ENCODE measurements at regions not wholly inside any gene's neighbourhood (a gene's known extent, or its start where the extent isn't known, plus 50 kb on each side); places are given as distances from the start of the nearest gene placed in this dataset.

- no peaks in the 10 kb centered on the region for H3K9me2 ChIP-seq (ENCODE audit: low read depth, low read length)
- no peaks in the 10 kb centered on the region for H3K36me3 ChIP-seq (ENCODE audit: insufficient read depth, low read length)
- no peaks in the 10 kb centered on the region for H3K9me3 ChIP-seq (ENCODE audit: low read length)
- no peak for TF ChIP-seq CTCF (IDR thresholded peaks at IDR 0.05; ENCODE audit: low read length)
- H3K4me3 ChIP-seq (ENCODE audit: low read depth, low read length, poor library complexity, severe bottlenecking): no peak overlapping the region
- no peak overlapping the region for H3K9ac ChIP-seq (ENCODE audit: low read length)
- H2AFZ ChIP-seq (ENCODE audit: low read length): no peak overlapping the region
- H3K79me2 ChIP-seq (ENCODE audit: insufficient read depth, low read length): no peaks in the 10 kb centered on the region
- no peaks in the 10 kb centered on the region for H4K20me1 ChIP-seq (ENCODE audit: insufficient read depth, low read length)
- H3K27me3 ChIP-seq (ENCODE audit: insufficient read depth, low read length): no peaks in the 10 kb centered on the region
- no peaks in the 10 kb centered on the region for H3F3A ChIP-seq (ENCODE audit: insufficient read depth, low read length)
- no peak overlapping the region for H3K27ac ChIP-seq (ENCODE audit: low read depth, low read length, poor library complexity, severe bottlenecking)
- H3K4me2 ChIP-seq (ENCODE audit: low read length): no peak overlapping the region
- peaks cover 20% of the 10 kb centered on the region for H3K4me1 ChIP-seq (ENCODE audit: insufficient read depth, low read length, severe bottlenecking)
These were observed 126.5 kb downstream of the NCOR2 start for GRCh38 chr12:124440841-124441381.

- no peak overlapping the region for H3K9ac ChIP-seq (ENCODE audit: low read length)
- no peak overlapping the region for H3K4me3 ChIP-seq (ENCODE audit: low read depth, low read length, poor library complexity, severe bottlenecking)
- H3K27ac ChIP-seq (ENCODE audit: low read depth, low read length, poor library complexity, severe bottlenecking): no peak overlapping the region
- H3F3A ChIP-seq (ENCODE audit: insufficient read depth, low read length): no peaks in the 10 kb centered on the region
- H3K4me2 ChIP-seq (ENCODE audit: low read length): no peak overlapping the region
- H3K27me3 ChIP-seq (ENCODE audit: insufficient read depth, low read length): no peaks in the 10 kb centered on the region
- H3K36me3 ChIP-seq (ENCODE audit: insufficient read depth, low read length): no peaks in the 10 kb centered on the region
- no peak overlapping the region for H2AFZ ChIP-seq (ENCODE audit: low read length)
- TF ChIP-seq EZH2 (IDR thresholded peaks at IDR 0.05; ENCODE audit: borderline replicate concordance, low read length) (no peak), CTCF (IDR thresholded peaks at IDR 0.05; ENCODE audit: low read length) (no peak)
- no peaks in the 10 kb centered on the region for H3K9me3 ChIP-seq (ENCODE audit: low read length)
- H3K4me1 ChIP-seq (ENCODE audit: insufficient read depth, low read length, severe bottlenecking): peaks cover 20% of the 10 kb centered on the region
- no peaks in the 10 kb centered on the region for H4K20me1 ChIP-seq (ENCODE audit: insufficient read depth, low read length)
- H3K79me2 ChIP-seq (ENCODE audit: insufficient read depth, low read length): no peaks in the 10 kb centered on the region
- H3K9me2 ChIP-seq (ENCODE audit: low read depth, low read length): no peaks in the 10 kb centered on the region
These were observed 127.3 kb downstream of the NCOR2 start for GRCh38 chr12:124440031-124440626.

GRCh38 chr12:124438437-124439056 is 128.9 kb downstream of the NCOR2 start:
- Histone ChIP-seq H3K79me2 (ENCODE audit: insufficient read depth, low read length) (no peaks in the 10 kb centered on the region), H4K20me1 (ENCODE audit: insufficient read depth, low read length) (no peaks in the 10 kb centered on the region), H3K9me3 (ENCODE audit: low read length) (no peaks in the 10 kb centered on the region), H3K4me2 (ENCODE audit: low read length) (no peak overlapping the region), H3K4me3 (ENCODE audit: low read depth, low read length, poor library complexity, severe bottlenecking) (no peak overlapping the region), H2AFZ (ENCODE audit: low read length) (no peak overlapping the region), H3K27ac (ENCODE audit: low read depth, low read length, poor library complexity, severe bottlenecking) (no peak overlapping the region), H3F3A (ENCODE audit: insufficient read depth, low read length) (no peaks in the 10 kb centered on the region), H3K27me3 (ENCODE audit: insufficient read depth, low read length) (no peaks in the 10 kb centered on the region), H3K4me1 (ENCODE audit: insufficient read depth, low read length, severe bottlenecking) (peaks cover 20% of the 10 kb centered on the region), H3K9ac (ENCODE audit: low read length) (no peak overlapping the region), H3K36me3 (ENCODE audit: insufficient read depth, low read length) (no peaks in the 10 kb centered on the region), H3K9me2 (ENCODE audit: low read depth, low read length) (no peaks in the 10 kb centered on the region)
- no peak for TF ChIP-seq CTCF (IDR thresholded peaks at IDR 0.05; ENCODE audit: low read length)
- TF ChIP-seq EZH2 (IDR thresholded peaks at IDR 0.05; ENCODE audit: borderline replicate concordance, low read length): no peak
